ENCODE measurements at regions not wholly inside any gene's neighbourhood (a gene's known extent, or its start where the extent isn't known, plus 50 kb on each side); places are given as distances from the start of the nearest gene placed in this dataset.

GRCh38 chr13:70490320-70490935 lies 382.2 kb upstream of the KLHL1 start:
- TF ChIP-seq POLR2A (IDR thresholded peaks at IDR 0.05; ENCODE audit: low read depth) (no peak), POLR2AphosphoS5 (IDR thresholded peaks at IDR 0.05) (no peak), EP300 (IDR thresholded peaks at IDR 0.05) (no peak)
- TF ChIP-seq, protein P1, sequence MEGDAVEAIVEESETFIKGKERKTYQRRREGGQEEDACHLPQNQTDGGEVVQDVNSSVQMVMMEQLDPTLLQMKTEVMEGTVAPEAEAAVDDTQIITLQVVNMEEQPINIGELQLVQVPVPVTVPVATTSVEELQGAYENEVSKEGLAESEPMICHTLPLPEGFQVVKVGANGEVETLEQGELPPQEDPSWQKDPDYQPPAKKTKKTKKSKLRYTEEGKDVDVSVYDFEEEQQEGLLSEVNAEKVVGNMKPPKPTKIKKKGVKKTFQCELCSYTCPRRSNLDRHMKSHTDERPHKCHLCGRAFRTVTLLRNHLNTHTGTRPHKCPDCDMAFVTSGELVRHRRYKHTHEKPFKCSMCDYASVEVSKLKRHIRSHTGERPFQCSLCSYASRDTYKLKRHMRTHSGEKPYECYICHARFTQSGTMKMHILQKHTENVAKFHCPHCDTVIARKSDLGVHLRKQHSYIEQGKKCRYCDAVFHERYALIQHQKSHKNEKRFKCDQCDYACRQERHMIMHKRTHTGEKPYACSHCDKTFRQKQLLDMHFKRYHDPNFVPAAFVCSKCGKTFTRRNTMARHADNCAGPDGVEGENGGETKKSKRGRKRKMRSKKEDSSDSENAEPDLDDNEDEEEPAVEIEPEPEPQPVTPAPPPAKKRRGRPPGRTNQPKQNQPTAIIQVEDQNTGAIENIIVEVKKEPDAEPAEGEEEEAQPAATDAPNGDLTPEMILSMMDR (IDR thresholded peaks at IDR 0.05), result no peak

All from esophagus muscularis mucosa (tissue), 4 donors.